Endodermal cell (in vitro differentiated cells): ENCODE measurements at regions not wholly inside any gene's neighbourhood (a gene's known extent, or its start where the extent isn't known, plus 50 kb on each side); places are given as distances from the start of the nearest gene placed in this dataset.

ENCODE experiments used
- DNase-seq: peaks from one replicate; pipeline ENCODE4 v3.0.0-alpha.2; 2017
- H3K27ac ChIP-seq: 2 replicates; pipeline ENCODE4 v1.5.1; 2013; ENCODE audit warnings: mild to moderate bottlenecking, low read depth, low read length, moderate library complexity
- H3K27me3 ChIP-seq: 2 replicates; pipeline ENCODE4 v1.6.1; 2013; ENCODE audit warnings: mild to moderate bottlenecking, low read length, moderate library complexity; ENCODE audit not compliant: insufficient read depth, control insufficient read depth, poor library complexity, severe bottlenecking
- H3K36me3 ChIP-seq: 2 replicates; pipeline ENCODE4 v1.7.0; 2013; ENCODE audit warnings: mild to moderate bottlenecking, low read length, moderate library complexity; ENCODE audit not compliant: control insufficient read depth, insufficient read depth
- H3K4me1 ChIP-seq: one replicate; pipeline ENCODE4 v1.7.0; 2013; ENCODE audit warnings: low read length; ENCODE audit not compliant: control insufficient read depth, insufficient read depth
- H3K4me3 ChIP-seq: 2 replicates; pipeline ENCODE4 v1.5.1; 2013; ENCODE audit warnings: mild to moderate bottlenecking, low read length, moderate library complexity
- H3K9ac ChIP-seq: 2 replicates; pipeline ENCODE4 v1.6.1; 2013; ENCODE audit warnings: mild to moderate bottlenecking, low read length, moderate library complexity; ENCODE audit not compliant: poor library complexity, severe bottlenecking; ENCODE audit errors: extremely low read depth
- H3K9me3 ChIP-seq: 2 replicates; pipeline ENCODE4 v1.6.1; 2013; ENCODE audit warnings: mild to moderate bottlenecking, low read length, moderate library complexity; ENCODE audit not compliant: control insufficient read depth
- H3K27ac Mint-ChIP-seq: 2 replicates; pipeline ENCODE4 v1.8.0; 2020; ENCODE audit warnings: mixed read lengths
- H3K27me3 Mint-ChIP-seq: 2 replicates; pipeline ENCODE4 v1.8.0; 2021; ENCODE audit warnings: mild to moderate bottlenecking, mixed read lengths; ENCODE audit not compliant: insufficient read depth
- H3K36me3 Mint-ChIP-seq: 2 replicates; pipeline ENCODE4 v1.8.0; 2020; ENCODE audit warnings: low read depth, mixed read lengths
- H3K4me1 Mint-ChIP-seq: 2 replicates; pipeline ENCODE4 v1.8.0; 2020; ENCODE audit warnings: mixed read lengths
- H3K4me3 Mint-ChIP-seq: 2 replicates; pipeline ENCODE4 v1.8.0; 2020; ENCODE audit warnings: mild to moderate bottlenecking, moderate library complexity, mixed read lengths
- H3K9me3 Mint-ChIP-seq: 2 replicates; pipeline ENCODE4 v1.8.0; 2020; ENCODE audit warnings: mild to moderate bottlenecking, mixed read lengths
- WGBS, 2 experiments: methylation state at CpG; one replicate each; pipeline versions ENCODE4 v1.1.5 to v1.1.7; 2013; ENCODE audit warnings: missing lambda C conversion rate in 2 of 2, mixed read lengths in 1 of 2; ENCODE audit not compliant: insufficient coverage in 1 of 2, insufficient read length in 1 of 2; 5-methylcytosine and 5-hydroxymethylcytosine counted together
- TF ChIP-seq, protein P1 (sequence below): fragments of 200-600 bp; sonication (generic); conservative IDR thresholded peaks from 2 replicates; pipeline ENCODE4 v1.5.0; 2021; ENCODE audit warnings: antibody characterized with exemption, mild to moderate bottlenecking

DNA sequence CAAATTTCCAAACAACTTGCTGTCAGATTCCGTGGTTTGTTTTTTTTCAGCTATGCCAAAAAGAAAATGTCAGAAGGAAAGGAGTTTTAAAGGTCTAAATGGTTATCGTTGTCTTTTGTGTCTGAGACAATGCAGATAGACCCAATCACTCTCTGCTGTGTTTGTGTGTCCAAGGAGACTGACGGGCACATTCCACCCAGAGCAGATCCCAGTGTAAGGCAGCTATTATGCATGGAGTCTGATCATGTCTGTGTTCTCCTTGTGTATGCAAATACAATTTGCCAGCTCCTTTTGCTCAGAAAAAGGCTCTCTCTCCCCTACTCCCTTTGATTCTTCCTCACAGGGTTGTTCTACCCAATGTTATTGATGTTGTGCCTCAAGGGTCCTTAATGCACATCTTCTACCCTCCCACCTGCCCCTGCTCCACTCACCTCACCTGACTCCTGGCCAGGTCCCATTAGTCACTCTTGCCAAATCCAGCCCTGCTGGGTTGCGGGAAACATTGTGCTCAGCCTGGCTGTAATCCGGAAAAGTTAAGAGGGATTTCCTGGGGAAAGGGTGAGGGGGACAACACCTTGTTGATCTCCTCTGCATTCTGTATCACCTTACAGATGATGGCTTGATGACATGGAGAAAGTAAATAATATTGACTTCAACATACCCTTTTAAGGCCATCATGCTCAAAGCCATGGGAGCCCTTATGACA lies 61.0 kb downstream of the OTOL1 start:
- no peaks in the 10 kb centered on the region for H3K9me3 Mint-ChIP-seq
- no peak overlapping the region for H3K27ac Mint-ChIP-seq
- no peaks in the 10 kb centered on the region for H3K36me3 Mint-ChIP-seq
- Histone ChIP-seq H3K9ac (no peak overlapping the region), H3K36me3 (no peaks in the 10 kb centered on the region), H3K9me3 (no peaks in the 10 kb centered on the region), H3K4me1 (peaks cover 16% of the 10 kb centered on the region), H3K27ac (peak overlapping the region; percentile 74), H3K4me3 (no peak overlapping the region), H3K27me3 (no peaks in the 10 kb centered on the region)
- no peak for DNase-seq
- 63 to 90% methylated on average over 1 to 5 of the region's 5 CpGs for WGBS, 2 experiments
- TF ChIP-seq, protein P1, sequence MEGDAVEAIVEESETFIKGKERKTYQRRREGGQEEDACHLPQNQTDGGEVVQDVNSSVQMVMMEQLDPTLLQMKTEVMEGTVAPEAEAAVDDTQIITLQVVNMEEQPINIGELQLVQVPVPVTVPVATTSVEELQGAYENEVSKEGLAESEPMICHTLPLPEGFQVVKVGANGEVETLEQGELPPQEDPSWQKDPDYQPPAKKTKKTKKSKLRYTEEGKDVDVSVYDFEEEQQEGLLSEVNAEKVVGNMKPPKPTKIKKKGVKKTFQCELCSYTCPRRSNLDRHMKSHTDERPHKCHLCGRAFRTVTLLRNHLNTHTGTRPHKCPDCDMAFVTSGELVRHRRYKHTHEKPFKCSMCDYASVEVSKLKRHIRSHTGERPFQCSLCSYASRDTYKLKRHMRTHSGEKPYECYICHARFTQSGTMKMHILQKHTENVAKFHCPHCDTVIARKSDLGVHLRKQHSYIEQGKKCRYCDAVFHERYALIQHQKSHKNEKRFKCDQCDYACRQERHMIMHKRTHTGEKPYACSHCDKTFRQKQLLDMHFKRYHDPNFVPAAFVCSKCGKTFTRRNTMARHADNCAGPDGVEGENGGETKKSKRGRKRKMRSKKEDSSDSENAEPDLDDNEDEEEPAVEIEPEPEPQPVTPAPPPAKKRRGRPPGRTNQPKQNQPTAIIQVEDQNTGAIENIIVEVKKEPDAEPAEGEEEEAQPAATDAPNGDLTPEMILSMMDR, result no peak
- H3K4me1 Mint-ChIP-seq, result peaks cover 21% of the 10 kb centered on the region
- H3K4me3 Mint-ChIP-seq, result no peak overlapping the region
- H3K27me3 Mint-ChIP-seq, result no peaks in the 10 kb centered on the region

DNA sequence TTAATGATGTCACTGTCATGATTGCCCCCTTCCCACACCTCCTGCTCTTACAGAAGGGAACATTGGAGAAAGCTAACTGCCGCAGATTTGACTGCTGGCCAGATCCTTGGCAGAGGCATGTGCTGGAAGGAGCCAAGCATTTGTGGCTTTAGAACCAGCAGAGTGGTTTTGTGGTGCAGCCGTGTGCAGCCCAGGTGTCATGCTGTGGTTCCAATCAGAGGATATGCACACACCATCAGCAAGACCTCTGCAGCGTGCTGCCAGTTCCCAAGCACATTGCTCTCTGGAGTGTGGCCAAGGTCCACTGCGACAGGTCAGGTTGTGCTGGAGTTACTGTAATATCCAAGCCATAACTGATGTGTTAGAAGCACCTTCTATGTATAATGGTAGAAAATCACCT lies 61.6 kb downstream of the OTOL1 start:
- no peak overlapping the region for H3K9ac ChIP-seq
- H3K4me3 Mint-ChIP-seq, result no peak overlapping the region
- H3K36me3 Mint-ChIP-seq, result no peaks in the 10 kb centered on the region
- no peaks in the 10 kb centered on the region for H3K27me3 ChIP-seq
- no peak overlapping the region for H3K27ac Mint-ChIP-seq
- DNase-seq, result no peak
- peak overlapping the region; percentile 74 for H3K27ac ChIP-seq
- TF ChIP-seq, protein P1, result no peak
- no peaks in the 10 kb centered on the region for H3K9me3 Mint-ChIP-seq
- peaks cover 16% of the 10 kb centered on the region for H3K4me1 ChIP-seq
- H3K9me3 ChIP-seq, result no peaks in the 10 kb centered on the region
- H3K4me1 Mint-ChIP-seq, result peaks cover 19% of the 10 kb centered on the region
- no peak overlapping the region for H3K4me3 ChIP-seq
- no peaks in the 10 kb centered on the region for H3K27me3 Mint-ChIP-seq
- no peaks in the 10 kb centered on the region for H3K36me3 ChIP-seq
- WGBS, 2 experiments, result 86 to 96% methylated on average over 3 to 4 of the region's 4 CpGs

DNA sequence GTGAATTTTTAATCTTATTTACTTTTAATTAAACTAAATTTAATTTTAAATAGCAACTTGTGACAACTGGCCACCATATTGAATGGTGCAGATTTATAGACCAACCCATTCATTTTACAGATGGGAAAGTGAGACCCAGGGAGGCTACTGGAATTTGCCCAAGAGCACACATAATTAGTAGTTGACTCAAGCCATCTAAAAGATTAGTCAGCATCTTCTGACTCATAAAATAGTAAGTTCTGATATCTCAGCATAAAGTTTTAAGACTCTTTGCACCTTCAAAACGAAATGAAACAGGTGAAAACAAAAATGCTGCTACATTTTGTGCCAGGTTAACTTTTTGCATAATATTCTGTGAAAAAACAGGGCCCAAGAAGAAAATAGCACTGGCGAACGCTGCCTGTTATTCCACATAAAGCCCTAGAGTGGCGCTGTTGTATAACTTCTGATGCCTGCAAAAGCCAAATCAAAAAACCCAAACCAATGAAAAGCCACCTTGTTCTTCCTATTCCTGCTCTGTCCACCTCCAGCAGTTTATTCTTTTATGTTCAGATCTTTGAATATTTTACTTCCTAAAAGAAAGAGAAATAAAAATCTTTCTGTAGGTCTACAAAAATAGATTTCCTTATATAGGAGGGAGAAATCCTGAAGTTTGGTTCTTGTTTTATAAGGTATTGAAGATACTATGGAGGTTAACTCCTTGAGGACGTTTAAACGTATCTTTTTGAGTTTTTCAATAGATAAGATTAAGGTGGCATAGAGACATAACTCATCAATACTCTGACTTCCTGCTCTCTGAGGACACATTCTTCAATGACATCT lies 62.8 kb downstream of the OTOL1 start:
- Histone ChIP-seq H3K9ac (no peak overlapping the region), H3K4me1 (peaks cover 11% of the 10 kb centered on the region), H3K27me3 (no peaks in the 10 kb centered on the region), H3K27ac (no peak overlapping the region), H3K9me3 (no peaks in the 10 kb centered on the region), H3K4me3 (no peak overlapping the region), H3K36me3 (no peaks in the 10 kb centered on the region)
- DNase-seq, result peak; percentile 61
- TF ChIP-seq, protein P1, result peak; percentile 94
- no peak overlapping the region for H3K4me3 Mint-ChIP-seq
- H3K27me3 Mint-ChIP-seq, result no peaks in the 10 kb centered on the region
- peaks cover 17% of the 10 kb centered on the region for H3K4me1 Mint-ChIP-seq
- no peak overlapping the region for H3K27ac Mint-ChIP-seq
- H3K9me3 Mint-ChIP-seq, result no peaks in the 10 kb centered on the region
- H3K36me3 Mint-ChIP-seq, result no peaks in the 10 kb centered on the region
- 9 to 35% methylated on average over 3 to 6 of the region's 6 CpGs for WGBS, 2 experiments
